Tibial artery (tissue), 4 donors: ENCODE measurements at regions not wholly inside any gene's neighbourhood (a gene's known extent, or its start where the extent isn't known, plus 50 kb on each side); places are given as distances from the start of the nearest gene placed in this dataset.

Source experiments
- DNase-seq, 2 donors: peaks; one replicate each; pipeline ENCODE4 v3.0.0-alpha.2; 2019
- H3K27ac ChIP-seq, 2 donors: fragments of 200-600 bp; sonication (generic) in 1 of 2; 1 replicate in 1 of 2; 2 replicates in 1 of 2; pipeline ENCODE4 v1.5.1; 2018 to 2019; ENCODE audit warnings: mild to moderate bottlenecking in 1 of 2
- H3K27me3 ChIP-seq, 2 donors: fragments of 200-600 bp; sonication (generic) in 1 of 2; one replicate each; pipeline versions ENCODE4 v1.5.1 to v1.6.0; 2016 to 2019
- H3K36me3 ChIP-seq, 3 donors: fragments of 200-600 bp; sonication (generic) in 2 of 3; one replicate each; pipeline ENCODE4 v1.5.1; 2016 to 2019; ENCODE audit warnings: mild to moderate bottlenecking in 2 of 3
- H3K4me1 ChIP-seq, 4 donors: fragments of 200-600 bp; sonication (generic) in 2 of 4; 1 replicate in 3 of 4; 2 replicates in 1 of 4; pipeline ENCODE4 v1.5.1; 2016 to 2019
- H3K4me3 ChIP-seq, 2 donors: fragments of 200-600 bp; sonication (generic) in 1 of 2; 1 replicate in 1 of 2; 2 replicates in 1 of 2; pipeline ENCODE4 v1.5.1; 2018 to 2019; ENCODE audit warnings: mild to moderate bottlenecking in 2 of 2
- H3K9me3 ChIP-seq, 3 donors: fragments of 200-600 bp; sonication (generic) in 1 of 3; one replicate each; pipeline ENCODE4 v1.5.1; 2016 to 2019
- CTCF ChIP-seq, 2 experiments: fragments of 200-600 bp in 1 of 2; fragments of 450-650 bp in 1 of 2; IDR thresholded peaks; one replicate each; pipeline ENCODE4 v1.5.1; 2017 to 2019; ENCODE audit warnings: antibody characterized with exemption in 2 of 2, mild to moderate bottlenecking in 1 of 2, moderate library complexity in 1 of 2
- intact Hi-C: fragments of 100-400 bp; cut with DNase I; formaldehyde crosslinking; loops from one replicate; pipeline ENCODE4 v1.15.0; 2023; ENCODE audit warnings: low total_unique reads

GRCh38 chr9:115733318-115734110, 420.1 kb upstream of the PAPPA start:
- Histone ChIP-seq H3K4me3 (no peak overlapping the region), H3K27me3 (no peaks in the 10 kb centered on the region), H3K9me3 (peaks cover 0 to 8% (median 0%) of the 10 kb centered on the region in 3 donors), H3K27ac (no peak overlapping the region), H3K36me3 (no peaks in the 10 kb centered on the region), H3K4me1 (no peaks in the 10 kb centered on the region)
- DNase-seq = no peak
- no peak for TF ChIP-seq CTCF (IDR thresholded peaks at IDR 0.05)
- intact Hi-C loops = no loop called here

- H3K4me3 ChIP-seq = no peak overlapping the region
- no peak for TF ChIP-seq CTCF (IDR thresholded peaks at IDR 0.05)
Measured at GRCh38 chr9:115739096-115739875, 414.3 kb upstream of the PAPPA start.

GRCh38 chr9:115740986-115741385, 412.6 kb upstream of the PAPPA start:
- intact Hi-C loops = no loop called here
- Histone ChIP-seq H3K9me3 (no peaks in the 10 kb centered on the region), H3K4me3 (no peak overlapping the region), H3K27me3 (no peaks in the 10 kb centered on the region), H3K4me1 (no peaks in the 10 kb centered on the region), H3K36me3 (no peaks in the 10 kb centered on the region), H3K27ac (no peak overlapping the region)
- no peak for DNase-seq
- TF ChIP-seq CTCF (IDR thresholded peaks at IDR 0.05) = no peak

More at GRCh38 chr9:115739096-115739875, 414.3 kb upstream of the PAPPA start:
- intact Hi-C loops = no loop called here
- Histone ChIP-seq H3K27ac (no peak overlapping the region), H3K27me3 (no peaks in the 10 kb centered on the region), H3K36me3 (no peaks in the 10 kb centered on the region), H3K9me3 (no peaks in the 10 kb centered on the region), H3K4me1 (no peaks in the 10 kb centered on the region)
- DNase-seq = no peak

- no peaks in the 10 kb centered on the region for H3K9me3 ChIP-seq
- intact Hi-C loops = no loop called here
- H3K27ac ChIP-seq = no peak overlapping the region
- no peak for TF ChIP-seq CTCF (IDR thresholded peaks at IDR 0.05)
- H3K4me1 ChIP-seq = peaks cover 0 to 8% (median 0%) of the 10 kb centered on the region in 4 donors
- no peaks in the 10 kb centered on the region for H3K27me3 ChIP-seq
- H3K36me3 ChIP-seq = no peaks in the 10 kb centered on the region
- no peak for DNase-seq
- no peak overlapping the region for H3K4me3 ChIP-seq
Measured at GRCh38 chr9:115743709-115744605, 409.6 kb upstream of the PAPPA start.

- intact Hi-C loops = no loop called here
Measured at GRCh38 chr9:115746496-115746895, 407.1 kb upstream of the PAPPA start.

More at GRCh38 chr9:115746496-115746895, 407.1 kb upstream of the PAPPA start:
- Histone ChIP-seq H3K27ac (no peak overlapping the region), H3K27me3 (no peaks in the 10 kb centered on the region), H3K4me1 (peaks cover 0 to 8% (median 0%) of the 10 kb centered on the region in 4 donors), H3K9me3 (no peaks in the 10 kb centered on the region), H3K4me3 (no peak overlapping the region), H3K36me3 (no peaks in the 10 kb centered on the region)
- DNase-seq = no peak
- TF ChIP-seq CTCF (IDR thresholded peaks at IDR 0.05) = no peak
